ENCODE measurements at regions not wholly inside any gene's neighbourhood (a gene's known extent, or its start where the extent isn't known, plus 50 kb on each side); places are given as distances from the start of the nearest gene placed in this dataset.

- no peak for DNase-seq (ENCODE audit: low read depth, low spot score)
Measured at GRCh38 chrX:39536211-39536610, 561.5 kb downstream of the BCOR start.

DNA sequence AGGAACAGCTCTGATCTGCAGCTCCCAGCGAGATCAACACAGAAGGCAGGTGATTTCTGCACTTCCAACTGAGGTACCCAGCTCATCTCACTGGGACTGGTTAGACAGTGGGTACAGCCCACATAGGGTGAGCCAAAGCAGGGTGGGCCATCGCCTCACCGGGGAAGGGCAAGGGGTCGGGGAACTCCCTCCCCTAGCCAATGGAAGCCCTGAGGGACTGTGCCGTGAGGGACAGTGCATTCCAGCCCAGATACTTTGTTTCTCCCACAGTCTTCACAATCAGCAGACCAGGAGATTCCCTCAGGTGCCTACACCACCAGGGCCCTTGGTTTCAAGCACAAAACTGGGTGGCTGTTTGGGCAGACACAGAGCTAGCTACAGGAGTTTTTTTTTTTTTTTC is 555.9 kb downstream of the BCOR start:
- DNase-seq (ENCODE audit: low read depth, low spot score), result no peak

DNA sequence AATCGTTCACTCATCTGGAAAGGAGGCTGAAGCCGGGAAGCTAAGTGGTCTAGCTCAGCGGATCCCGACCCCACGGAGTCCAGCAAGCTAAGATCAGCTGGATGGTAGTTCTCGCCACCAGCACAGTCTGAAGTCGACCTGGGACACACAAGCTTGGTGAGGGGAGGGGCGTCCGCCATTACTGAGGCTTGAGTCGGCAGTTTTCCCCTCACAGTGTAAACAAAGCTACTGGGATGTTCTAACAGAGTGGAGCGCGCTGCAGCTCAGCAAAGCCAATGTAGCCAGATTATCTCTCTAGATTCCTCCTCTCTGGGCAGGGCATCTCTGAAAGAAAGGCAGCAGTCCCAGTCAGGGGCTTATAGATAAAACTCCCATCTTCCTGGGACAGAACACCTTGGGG is 555.4 kb downstream of the BCOR start:
- DNase-seq (ENCODE audit: low read depth, low spot score), result no peak

DNA sequence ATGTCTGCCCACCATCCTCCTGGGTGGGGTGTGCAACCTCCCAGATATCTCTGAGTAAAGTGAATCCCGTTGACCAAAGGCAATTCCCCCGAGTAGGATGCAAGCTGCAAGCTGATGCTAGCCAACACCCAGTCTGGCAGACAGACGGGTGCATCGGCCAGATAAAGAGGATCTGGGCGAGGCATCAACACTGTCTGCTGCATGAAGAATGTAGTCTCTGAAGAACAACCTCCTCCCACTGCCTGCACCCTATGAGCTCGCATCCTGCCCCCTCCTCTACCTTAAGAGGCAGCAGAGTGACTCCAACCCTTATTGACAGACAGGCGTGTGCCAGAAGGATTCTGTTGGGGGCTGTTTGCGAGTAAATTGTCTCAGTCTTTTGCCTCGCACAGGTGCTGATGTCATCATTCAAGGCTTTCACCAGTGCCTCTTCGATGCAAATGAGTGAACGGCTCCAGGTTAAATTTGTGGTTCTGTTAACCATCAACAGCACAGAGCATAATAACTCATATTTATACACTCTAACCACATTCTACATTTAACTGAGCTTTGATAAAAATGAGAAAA is 546.9 kb downstream of the BCOR start:
- no peak for DNase-seq (ENCODE audit: low read depth, low spot score)

- DNase-seq (ENCODE audit: low read depth, low spot score), result no peak
Measured at GRCh38 chrX:39551762-39552161, 546.0 kb downstream of the BCOR start.

- DNase-seq (ENCODE audit: low read depth, low spot score), result no peak
Measured at GRCh38 chrX:39555431-39555830, 542.3 kb downstream of the BCOR start.

- DNase-seq (ENCODE audit: low read depth, low spot score), result no peak
Measured at GRCh38 chrX:39556056-39556455, 541.7 kb downstream of the BCOR start.

- peak; percentile 48 for DNase-seq (ENCODE audit: low read depth, low spot score)
Measured at GRCh38 chrX:39559229-39559628, 538.5 kb downstream of the BCOR start.

- peak; percentile 3 for DNase-seq (ENCODE audit: low read depth, low spot score)
Measured at GRCh38 chrX:39560271-39560670, 537.5 kb downstream of the BCOR start.

DNA sequence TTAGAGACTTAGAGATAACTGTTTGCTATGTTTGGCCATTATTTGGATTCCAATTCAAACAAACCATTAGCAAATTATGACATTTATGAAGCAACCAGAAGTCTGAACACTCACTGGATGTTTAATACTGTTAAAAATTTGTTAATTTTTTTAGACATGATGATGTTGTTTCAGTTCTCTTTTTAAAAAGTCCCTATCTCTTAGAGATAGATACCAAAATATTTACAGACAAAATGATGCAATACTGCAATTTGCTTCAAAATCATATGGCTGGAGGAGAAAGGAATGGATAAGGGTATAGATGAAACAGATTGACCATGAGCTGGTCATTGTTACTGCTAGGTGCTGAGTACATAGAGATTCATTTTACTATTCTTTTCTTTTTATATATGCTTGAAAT is 534.6 kb downstream of the BCOR start:
- no peak for DNase-seq (ENCODE audit: low read depth, low spot score)

DNA sequence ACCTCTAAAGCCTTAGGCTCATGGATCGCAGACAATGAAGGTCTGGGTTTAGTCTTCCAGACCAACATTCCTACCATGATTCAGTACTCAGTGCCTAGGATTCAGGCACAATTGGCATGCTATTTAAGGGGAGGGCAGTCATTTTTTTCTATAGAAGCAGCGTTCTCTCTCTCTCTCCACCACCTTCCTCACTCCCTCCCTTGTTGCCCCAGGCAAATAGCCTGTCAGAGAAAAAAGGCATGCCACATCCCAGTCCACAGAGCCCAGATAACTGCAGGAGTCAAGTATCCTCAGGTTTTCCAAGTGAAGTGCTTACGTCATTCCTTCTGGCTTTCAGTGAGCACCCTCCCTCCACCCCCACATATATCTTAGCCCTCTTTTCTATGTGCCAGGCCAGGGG is 533.0 kb downstream of the BCOR start:
- DNase-seq (ENCODE audit: low read depth, low spot score), result no peak

- no peak for DNase-seq (ENCODE audit: low read depth, low spot score)
Measured at GRCh38 chrX:39574178-39574577, 523.6 kb downstream of the BCOR start.

DNA sequence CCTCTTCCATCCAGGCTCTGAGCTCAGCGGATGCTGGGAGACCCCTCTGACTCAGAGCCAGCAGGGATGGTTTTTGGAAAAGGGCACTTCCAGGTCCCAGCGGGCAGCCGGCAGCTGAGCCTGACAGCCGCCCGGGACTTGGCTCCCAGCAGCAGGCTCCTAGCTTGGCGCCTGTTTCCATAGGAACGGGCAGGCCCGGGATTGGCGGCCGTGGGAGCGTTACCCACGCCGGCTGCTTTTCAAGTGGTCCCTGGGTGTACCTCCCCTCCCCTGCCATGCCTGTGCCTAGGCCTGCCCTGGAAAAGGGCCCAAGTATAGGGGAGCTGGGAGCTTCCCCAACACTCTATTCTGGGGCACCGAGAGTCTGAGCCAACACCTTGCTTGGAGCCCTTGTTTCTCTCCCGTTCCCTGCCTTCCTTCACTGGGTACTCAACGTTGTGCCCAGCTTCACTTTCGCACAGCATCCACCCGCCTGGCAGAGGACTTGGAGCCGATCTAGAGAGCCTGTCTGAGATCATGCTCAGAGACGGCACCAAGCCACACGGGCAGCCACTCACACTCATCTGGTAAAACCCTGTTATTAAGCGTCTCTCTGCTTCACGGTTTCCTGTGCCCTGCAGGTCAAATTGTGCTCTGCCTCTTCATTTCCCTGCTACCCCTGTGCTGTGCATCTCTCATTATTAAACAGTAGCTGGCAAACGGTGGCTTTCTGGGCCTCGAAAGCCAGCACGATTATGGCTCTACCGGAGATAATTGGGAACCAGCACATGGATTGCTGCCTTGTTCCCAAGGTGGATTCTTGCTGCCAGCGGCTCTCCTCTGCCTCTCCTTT is 521.5 kb downstream of the BCOR start:
- peak; percentile 18 for DNase-seq (ENCODE audit: low read depth, low spot score)

- peak; percentile 51 for DNase-seq (ENCODE audit: low read depth, low spot score)
Measured at GRCh38 chrX:39577206-39577984, 520.4 kb downstream of the BCOR start.

- DNase-seq (ENCODE audit: low read depth, low spot score), result peak; percentile 21
Measured at GRCh38 chrX:39577985-39578869, 519.5 kb downstream of the BCOR start.

- DNase-seq (ENCODE audit: low read depth, low spot score), result no peak
Measured at GRCh38 chrX:39580043-39580442, 517.7 kb downstream of the BCOR start.

- no peak for DNase-seq (ENCODE audit: low read depth, low spot score)
Measured at GRCh38 chrX:39581411-39581810, 516.3 kb downstream of the BCOR start.

DNA sequence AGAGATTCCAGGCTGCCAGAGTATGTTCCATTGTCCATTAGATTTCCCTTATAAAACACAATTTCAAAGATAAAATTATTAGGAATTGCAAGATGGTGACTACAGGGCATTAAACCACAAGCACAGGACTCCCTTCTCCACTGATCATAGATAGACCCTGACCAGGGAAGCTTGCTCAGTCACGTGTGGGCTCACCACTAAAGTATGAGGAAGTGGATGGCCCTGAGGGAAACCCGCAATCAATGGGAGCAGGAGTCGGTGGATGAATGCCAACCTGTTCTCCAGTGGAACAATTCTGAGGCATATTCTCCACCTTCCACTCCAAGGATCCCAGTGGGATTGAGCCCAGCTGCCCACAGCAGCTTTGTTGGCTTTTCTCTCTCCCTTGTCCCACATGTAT is 515.7 kb downstream of the BCOR start:
- DNase-seq (ENCODE audit: low read depth, low spot score), result peak; percentile 35

GRCh38 chrX:39582976-39583375 is 514.8 kb downstream of the BCOR start:
- no peak for DNase-seq (ENCODE audit: low read depth, low spot score)

DNA sequence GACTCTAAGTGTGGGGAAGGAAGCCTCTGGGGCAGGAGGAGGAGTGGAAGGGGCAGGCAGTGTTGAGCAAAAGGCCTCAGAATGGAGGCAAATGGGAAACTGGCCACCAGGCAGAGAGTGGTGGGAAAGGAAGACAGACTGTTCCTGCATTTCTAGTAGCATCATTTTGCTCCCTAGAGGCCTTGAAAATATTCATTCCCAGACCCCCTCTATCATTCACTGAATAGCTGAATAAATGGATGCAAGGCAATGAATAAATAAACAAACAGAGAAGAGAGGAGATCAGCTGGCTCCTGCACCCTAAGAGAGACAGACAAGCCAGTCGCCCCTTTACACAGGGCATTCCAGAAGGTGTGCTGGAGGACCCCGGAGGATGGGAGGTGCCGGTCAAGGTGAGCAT is 511.9 kb downstream of the BCOR start:
- no peak for DNase-seq (ENCODE audit: low read depth, low spot score)

- DNase-seq (ENCODE audit: low read depth, low spot score), result no peak
Measured at GRCh38 chrX:39586359-39586758, 511.4 kb downstream of the BCOR start.

- no peak for DNase-seq (ENCODE audit: low read depth, low spot score)
Measured at GRCh38 chrX:39591099-39591498, 506.7 kb downstream of the BCOR start.
